AG04450 (cell line): ENCODE measurements at regions not wholly inside any gene's neighbourhood (a gene's known extent, or its start where the extent isn't known, plus 50 kb on each side); places are given as distances from the start of the nearest gene placed in this dataset.

Experiments
- CTCF ChIA-PET: fragments of 300-600, 350-600 bp; formaldehyde crosslinking; extraction: SDS; loops from one replicate; lab custom pipeline; 2022; ENCODE audit warnings: antibody characterized with exemption, inconsistent platforms; lab: Charles Lee
- POLR2A ChIA-PET: fragments of 350-600 bp; formaldehyde crosslinking; extraction: SDS; loops from one replicate; lab custom pipeline; 2021; ENCODE audit warnings: antibody characterized with exemption, inconsistent platforms; lab: Yijun Ruan, JAX
- DNase-seq: peaks from one replicate; pipeline ENCODE4 v3.0.0-alpha.2; 2011; ENCODE audit warnings: low read depth, low spot score
- H3K27ac ChIP-seq: one replicate; pipeline ENCODE4 v1.5.1; 2012; ENCODE audit warnings: low read depth, low read length, control low read depth
- H3K27me3 ChIP-seq: one replicate; pipeline ENCODE4 v1.6.0; 2012; ENCODE audit warnings: low read length; ENCODE audit not compliant: control insufficient read depth, insufficient read depth
- H3K4me3 ChIP-seq: 2 replicates; pipeline ENCODE4 v1.5.1; 2011; ENCODE audit warnings: mild to moderate bottlenecking, low read depth, low read length, control low read depth
- H3K9me3 ChIP-seq: 2 replicates; pipeline ENCODE4 v1.5.1; 2012; ENCODE audit warnings: low read length; ENCODE audit not compliant: control insufficient read depth, insufficient read depth
- CTCF ChIP-seq: IDR thresholded peaks from 2 replicates; pipeline ENCODE4 v1.5.1; 2011; ENCODE audit warnings: low read depth, low read length, control low read depth, inconsistent platforms

- ChIA-PET CTCF (no interaction called here), POLR2A (no interaction called here)
- DNase-seq, result no peak
- no peaks in the 10 kb centered on the region; the same call in 1 of the 2 replicates for H3K9me3 ChIP-seq
- TF ChIP-seq CTCF, result no peak
- no peaks in the 10 kb centered on the region for H3K27me3 ChIP-seq
- no peak overlapping the region for H3K27ac ChIP-seq
- no peak overlapping the region for H3K4me3 ChIP-seq
Observed at GRCh38 chr2:193749485-193749884, 1554.8 kb upstream of the TMEFF2 start.

GRCh38 chr2:193743089-193743488 is 1548.4 kb upstream of the TMEFF2 start:
- no peak for TF ChIP-seq CTCF
- Histone ChIP-seq H3K4me3 (no peak overlapping the region), H3K27me3 (no peaks in the 10 kb centered on the region), H3K9me3 (peaks cover 9% of the 10 kb centered on the region), H3K27ac (no peak overlapping the region)
- DNase-seq, result no peak
- POLR2A ChIA-PET, result no interaction called here
- CTCF ChIA-PET, result no interaction called here

GRCh38 chr2:193738892-193739291 is 1544.2 kb upstream of the TMEFF2 start:
- Histone ChIP-seq H3K27me3 (no peaks in the 10 kb centered on the region), H3K4me3 (no peak overlapping the region), H3K27ac (no peak overlapping the region), H3K9me3 (peaks cover 14% of the 10 kb centered on the region; the same call in 1 of the 2 replicates)
- ChIA-PET CTCF (no interaction called here), POLR2A (no interaction called here)
- TF ChIP-seq CTCF, result no peak
- no peak for DNase-seq

GRCh38 chr2:193712912-193713311 is 1518.2 kb upstream of the TMEFF2 start:
- no peak for TF ChIP-seq CTCF
- Histone ChIP-seq H3K4me3 (no peak overlapping the region), H3K9me3 (peaks cover 9% of the 10 kb centered on the region; the same call in 1 of the 2 replicates), H3K27me3 (no peaks in the 10 kb centered on the region), H3K27ac (no peak overlapping the region)
- DNase-seq, result no peak
- CTCF ChIA-PET, result no interaction called here
- POLR2A ChIA-PET, result no interaction called here

- Histone ChIP-seq H3K4me3 (no peak overlapping the region), H3K9me3 (no peaks in the 10 kb centered on the region), H3K27me3 (no peaks in the 10 kb centered on the region), H3K27ac (no peak overlapping the region)
- CTCF ChIA-PET, result no interaction called here
- DNase-seq, result no peak
- POLR2A ChIA-PET, result no interaction called here
- TF ChIP-seq CTCF, result no peak
Observed at GRCh38 chr2:193703411-193703810, 1508.7 kb upstream of the TMEFF2 start.
